HepG2 (cell line): ENCODE measurements at regions not wholly inside any gene's neighbourhood (a gene's known extent, or its start where the extent isn't known, plus 50 kb on each side); places are given as distances from the start of the nearest gene placed in this dataset.

Source experiments
- CTCF ChIP-seq: sonication (generic); formaldehyde crosslinking; IDR thresholded peaks from 2 replicates; pipeline ENCODE4 v1.5.0; 2020; ENCODE audit warnings: mild to moderate bottlenecking, missing genetic modification reagents, moderate library complexity
- DR1 ChIP-seq: sonication (generic); formaldehyde crosslinking; IDR thresholded peaks from 2 replicates; pipeline ENCODE4 v1.8.0; 2021; ENCODE audit warnings: mild to moderate bottlenecking, missing genetic modification reagents, inconsistent platforms
- EP300 ChIP-seq, 3 experiments: sonication (generic) in 1 of 3; formaldehyde crosslinking in 1 of 3; IDR thresholded peaks; 2 replicates each; pipeline versions ENCODE4 v1.5.1 to v1.6.1; 2011 to 2020; ENCODE audit warnings: low read depth in 2 of 3, low read length in 2 of 3, borderline replicate concordance in 1 of 3, improper control_type of control experiment in 1 of 3, mild to moderate bottlenecking in 1 of 3, missing genetic modification reagents in 1 of 3, moderate library complexity in 1 of 3
- FOXK2 ChIP-seq: fragments of 450-650 bp; IDR thresholded peaks from 2 replicates; pipeline ENCODE4 v1.6.1; 2016
- SP140L ChIP-seq: sonication (generic); formaldehyde crosslinking; IDR thresholded peaks from 2 replicates; pipeline ENCODE4 v1.4.0; 2020; ENCODE audit warnings: missing genetic modification reagents, borderline replicate concordance
- UBTF ChIP-seq: sonication (generic); formaldehyde crosslinking; IDR thresholded peaks from 2 replicates; pipeline ENCODE4 v1.4.0; 2020; ENCODE audit warnings: mild to moderate bottlenecking, missing genetic modification reagents
- ZBTB33 ChIP-seq: sonication (generic); formaldehyde crosslinking; IDR thresholded peaks from 2 replicates; pipeline ENCODE4 v1.4.0; 2020; ENCODE audit warnings: missing genetic modification reagents
- ZNF274 ChIP-seq: sonication (generic); formaldehyde crosslinking; IDR thresholded peaks from 2 replicates; pipeline ENCODE4 v1.5.1; 2020; ENCODE audit warnings: mild to moderate bottlenecking, missing genetic modification reagents
- ZNF3 ChIP-seq: IDR thresholded peaks from 2 replicates; pipeline ENCODE4 v1.7.0; 2017; ENCODE audit warnings: inconsistent platforms
- TF ChIP-seq, protein P1 (sequence below): sonication (generic); formaldehyde crosslinking; IDR thresholded peaks from 2 replicates; pipeline ENCODE4 v1.5.0; 2020; ENCODE audit warnings: missing genetic modification reagents
- TF ChIP-seq, protein P2 (sequence below): sonication (generic); formaldehyde crosslinking; IDR thresholded peaks from 2 replicates; pipeline ENCODE4 v1.4.0; 2020; ENCODE audit warnings: missing genetic modification reagents, borderline replicate concordance
- TF ChIP-seq, protein P3 (sequence below), 2 experiments: sonication (generic) in 1 of 2; formaldehyde crosslinking in 1 of 2; IDR thresholded peaks; 2 replicates each; pipeline versions ENCODE4 v1.4.0 to v1.6.1; 2018 to 2020; ENCODE audit warnings: missing genetic modification reagents in 2 of 2, borderline replicate concordance in 1 of 2, low read depth in 1 of 2, mild to moderate bottlenecking in 1 of 2, missing biosample characterization in 1 of 2

DNA sequence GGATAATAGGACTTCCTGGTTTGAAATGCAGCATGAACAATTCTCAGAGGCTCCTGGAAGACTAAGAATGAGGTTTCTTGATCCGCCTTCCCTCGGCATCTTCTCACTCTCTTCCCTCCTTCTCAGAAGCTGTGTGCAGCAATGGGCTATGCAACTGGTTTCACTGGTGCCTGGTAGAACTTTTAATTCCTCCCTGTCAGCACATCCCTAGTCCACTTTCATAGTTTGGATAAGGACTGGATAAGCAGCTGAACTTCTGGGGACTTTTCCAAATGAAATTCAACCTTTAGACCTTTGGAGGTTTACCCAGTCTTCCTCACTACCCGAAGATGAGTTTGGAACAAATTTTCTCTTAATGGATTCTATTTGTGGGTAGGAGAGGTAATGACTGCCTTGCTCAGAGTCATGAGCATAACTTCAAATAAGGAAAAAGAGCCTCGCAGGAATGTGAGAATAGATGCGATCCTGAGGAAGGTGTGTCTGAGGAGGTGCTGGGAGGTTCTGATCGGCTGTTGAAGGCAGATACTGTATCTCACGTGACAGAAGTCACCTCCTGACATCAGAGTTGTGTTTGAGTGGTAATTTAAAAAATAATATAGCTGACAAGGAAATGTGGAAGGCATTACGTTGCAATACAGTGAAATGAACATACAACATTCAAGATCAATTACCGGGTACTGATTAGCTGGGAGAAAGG lies 56.0 kb upstream of the HAND2 start:
- TF ChIP-seq, protein P1, sequence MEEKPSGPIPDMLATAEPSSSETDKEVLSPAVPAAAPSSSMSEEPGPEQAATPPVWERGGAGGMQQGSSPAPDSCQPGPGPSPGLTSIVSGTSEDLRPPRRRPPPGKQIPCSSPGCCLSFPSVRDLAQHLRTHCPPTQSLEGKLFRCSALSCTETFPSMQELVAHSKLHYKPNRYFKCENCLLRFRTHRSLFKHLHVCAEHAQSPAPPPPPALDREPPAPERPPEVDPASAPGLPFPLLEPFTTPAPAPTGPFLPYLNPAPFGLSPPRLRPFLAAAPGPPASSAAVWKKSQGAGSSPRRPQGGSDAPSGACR (CRISPR knock-in tag), result no peak
- no peak for TF ChIP-seq ZNF274
- no peak for TF ChIP-seq DR1 (CRISPR knock-in tag)
- TF ChIP-seq FOXK2, result no peak
- TF ChIP-seq CTCF (CRISPR knock-in tag), result no peak
- TF ChIP-seq UBTF, result no peak
- no peak for TF ChIP-seq ZNF3 (CRISPR knock-in tag)
- TF ChIP-seq, protein P2, sequence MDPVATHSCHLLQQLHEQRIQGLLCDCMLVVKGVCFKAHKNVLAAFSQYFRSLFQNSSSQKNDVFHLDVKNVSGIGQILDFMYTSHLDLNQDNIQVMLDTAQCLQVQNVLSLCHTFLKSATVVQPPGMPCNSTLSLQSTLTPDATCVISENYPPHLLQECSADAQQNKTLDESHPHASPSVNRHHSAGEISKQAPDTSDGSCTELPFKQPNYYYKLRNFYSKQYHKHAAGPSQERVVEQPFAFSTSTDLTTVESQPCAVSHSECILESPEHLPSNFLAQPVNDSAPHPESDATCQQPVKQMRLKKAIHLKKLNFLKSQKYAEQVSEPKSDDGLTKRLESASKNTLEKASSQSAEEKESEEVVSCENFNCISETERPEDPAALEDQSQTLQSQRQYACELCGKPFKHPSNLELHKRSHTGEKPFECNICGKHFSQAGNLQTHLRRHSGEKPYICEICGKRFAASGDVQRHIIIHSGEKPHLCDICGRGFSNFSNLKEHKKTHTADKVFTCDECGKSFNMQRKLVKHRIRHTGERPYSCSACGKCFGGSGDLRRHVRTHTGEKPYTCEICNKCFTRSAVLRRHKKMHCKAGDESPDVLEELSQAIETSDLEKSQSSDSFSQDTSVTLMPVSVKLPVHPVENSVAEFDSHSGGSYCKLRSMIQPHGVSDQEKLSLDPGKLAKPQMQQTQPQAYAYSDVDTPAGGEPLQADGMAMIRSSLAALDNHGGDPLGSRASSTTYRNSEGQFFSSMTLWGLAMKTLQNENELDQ (CRISPR knock-in tag), result no peak
- TF ChIP-seq, protein P3, sequence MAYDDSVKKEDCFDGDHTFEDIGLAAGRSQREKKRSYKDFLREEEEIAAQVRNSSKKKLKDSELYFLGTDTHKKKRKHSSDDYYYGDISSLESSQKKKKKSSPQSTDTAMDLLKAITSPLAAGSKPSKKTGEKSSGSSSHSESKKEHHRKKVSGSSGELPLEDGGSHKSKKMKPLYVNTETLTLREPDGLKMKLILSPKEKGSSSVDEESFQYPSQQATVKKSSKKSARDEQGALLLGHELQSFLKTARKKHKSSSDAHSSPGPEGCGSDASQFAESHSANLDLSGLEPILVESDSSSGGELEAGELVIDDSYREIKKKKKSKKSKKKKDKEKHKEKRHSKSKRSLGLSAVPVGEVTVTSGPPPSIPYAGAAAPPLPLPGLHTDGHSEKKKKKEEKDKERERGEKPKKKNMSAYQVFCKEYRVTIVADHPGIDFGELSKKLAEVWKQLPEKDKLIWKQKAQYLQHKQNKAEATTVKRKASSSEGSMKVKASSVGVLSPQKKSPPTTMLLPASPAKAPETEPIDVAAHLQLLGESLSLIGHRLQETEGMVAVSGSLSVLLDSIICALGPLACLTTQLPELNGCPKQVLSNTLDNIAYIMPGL (CRISPR knock-in tag; IDR thresholded peaks at IDR 0.05; ENCODE audit: borderline replicate concordance in 1 of 2, low read depth in 1 of 2), result no peak
- TF ChIP-seq EP300 (IDR thresholded peaks at IDR 0.05; ENCODE audit: low read depth in 2 of 2, low read length in 2 of 2), result no peak
- no peak for TF ChIP-seq EP300 (CRISPR knock-in tag; IDR thresholded peaks at IDR 0.05; ENCODE audit: borderline replicate concordance)
- no peak for TF ChIP-seq ZBTB33
- no peak for TF ChIP-seq SP140L (CRISPR knock-in tag)
